GM21526 (cell line): ENCODE measurements at regions not wholly inside any gene's neighbourhood (a gene's known extent, or its start where the extent isn't known, plus 50 kb on each side); places are given as distances from the start of the nearest gene placed in this dataset.

ENCODE experiments used
- ATAC-seq: cut with Tn5 transposase; IDR thresholded peaks from one replicate; pipeline ENCODE4 v1.9.1; 2021; ENCODE audit warnings: moderate library complexity; ENCODE audit not compliant: unreplicated experiment, low FRiP score

DNA sequence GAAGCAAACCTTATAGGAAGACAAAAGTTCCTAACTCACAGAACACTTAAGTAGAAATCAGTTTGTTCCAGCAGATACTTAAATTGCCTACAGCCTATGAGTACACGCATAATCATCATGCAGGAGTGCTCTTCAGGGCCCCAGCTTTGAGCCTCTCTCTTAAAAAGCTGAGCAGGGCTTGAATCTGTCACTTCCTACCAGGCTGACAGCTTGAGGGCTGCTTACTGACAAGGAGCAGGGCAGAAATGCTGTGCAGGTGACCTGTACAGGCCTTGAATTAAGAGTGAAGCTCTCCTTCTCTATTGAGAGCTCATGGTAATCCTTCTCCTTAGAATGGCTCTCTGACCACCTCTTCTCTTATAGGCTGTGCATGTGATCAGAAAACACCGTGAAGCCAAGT lies 66.5 kb upstream of the MAST4 start:
- ATAC-seq = no peak

- ATAC-seq = no peak
These were observed 58.1 kb upstream of the MAST4 start for GRCh38 chr5:66538126-66538525.

- ATAC-seq = no peak
These were observed 57.7 kb upstream of the MAST4 start for GRCh38 chr5:66538531-66538930.

DNA sequence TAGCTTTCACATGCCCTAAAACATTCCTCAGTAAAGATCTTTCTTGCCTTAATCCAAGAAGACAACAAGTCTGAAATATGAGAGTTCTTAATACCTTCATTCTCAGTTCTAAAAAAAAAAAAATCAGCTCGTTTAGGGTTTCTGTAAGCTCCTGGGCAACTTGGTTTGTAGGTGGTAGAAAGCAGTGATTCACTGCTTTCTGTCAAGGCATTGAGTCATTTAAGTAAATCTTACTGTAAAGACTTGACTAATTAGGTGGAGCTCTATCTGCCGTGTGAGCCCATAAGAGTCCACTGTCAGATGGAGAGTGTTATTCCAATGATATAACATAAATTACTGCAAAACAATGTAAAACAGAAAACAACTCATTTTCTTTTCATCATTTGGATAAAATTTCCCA lies 56.1 kb upstream of the MAST4 start:
- ATAC-seq = no peak

- no peak for ATAC-seq
These were observed 53.5 kb upstream of the MAST4 start for GRCh38 chr5:66542711-66543110.
